ENCODE measurements at regions not wholly inside any gene's neighbourhood (a gene's known extent, or its start where the extent isn't known, plus 50 kb on each side); places are given as distances from the start of the nearest gene placed in this dataset.

DNA sequence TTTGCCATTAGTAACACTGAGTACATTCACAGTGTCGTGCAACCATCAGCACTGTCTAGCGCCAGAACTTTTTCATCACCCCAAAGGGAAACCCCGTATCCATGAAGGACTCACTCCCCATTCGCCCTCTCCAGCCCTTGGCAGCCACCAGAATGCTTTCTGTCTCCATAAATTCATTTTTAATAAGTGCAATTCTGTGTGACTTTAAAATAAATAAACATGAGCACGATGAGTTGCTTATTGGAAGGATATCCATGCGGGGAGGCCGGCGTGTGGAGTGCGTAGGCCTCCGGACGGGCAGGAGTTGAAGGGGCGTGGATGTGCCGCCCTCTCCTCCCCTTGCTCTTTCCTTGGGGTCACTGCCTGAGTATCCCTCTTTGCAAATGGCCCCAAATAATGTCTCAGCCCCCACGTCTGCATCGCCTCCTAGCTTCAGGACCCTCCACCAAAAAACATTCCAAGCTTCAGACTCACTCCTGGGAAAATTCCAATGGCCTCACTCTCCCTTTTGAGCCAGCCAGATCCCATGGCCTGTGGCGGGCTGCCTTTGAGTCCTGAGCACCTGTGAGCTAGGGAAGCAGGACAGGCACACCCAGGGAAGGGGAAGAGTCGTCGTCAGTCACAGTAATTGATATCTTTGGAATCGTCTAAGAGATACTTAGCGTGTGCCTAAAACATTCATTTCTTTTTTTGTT, 306.3 kb downstream of the SEC14L1 start (continued):
- TF ChIP-seq AR (CRISPR knock-in tag; IDR thresholded peaks at IDR 0.05) (no peak), EMX1 (CRISPR knock-in tag; IDR thresholded peaks at IDR 0.05) (no peak), FOXK1 (CRISPR knock-in tag; IDR thresholded peaks at IDR 0.05) (no peak), TEAD1 (CRISPR knock-in tag; IDR thresholded peaks at IDR 0.05) (no peak), ELF4 (CRISPR knock-in tag; IDR thresholded peaks at IDR 0.05; ENCODE audit: low read depth) (no peak), ETV6 (CRISPR knock-in tag; IDR thresholded peaks at IDR 0.05) (no peak), MXD4 (CRISPR knock-in tag; IDR thresholded peaks at IDR 0.05; ENCODE audit: borderline replicate concordance) (no peak)

DNA sequence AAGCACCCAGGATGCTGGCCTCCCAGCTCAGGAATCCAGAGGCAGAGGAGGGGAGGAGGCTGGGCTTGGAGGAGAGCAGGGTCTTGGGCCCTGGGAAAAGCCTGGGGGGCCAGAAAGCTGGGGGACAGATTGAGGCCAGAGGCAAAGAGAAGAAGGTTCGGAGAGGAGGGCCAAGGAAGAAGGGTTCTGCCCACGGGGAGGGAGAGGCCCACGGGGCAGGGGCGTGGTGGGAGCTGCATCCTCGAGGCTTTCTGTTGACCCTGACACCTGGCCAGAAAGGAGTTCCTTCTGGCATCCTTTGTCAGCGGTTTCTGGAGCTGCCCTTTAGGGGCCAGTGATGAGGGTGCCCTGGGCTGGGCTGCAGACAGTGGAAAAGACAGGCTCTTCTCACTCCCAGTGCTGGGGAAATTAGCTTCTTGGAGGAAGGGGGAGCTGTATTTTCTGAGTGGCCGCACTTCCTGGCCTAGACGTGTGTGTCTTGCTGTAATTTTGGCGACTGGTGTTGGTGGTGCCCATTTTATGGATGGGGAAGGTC, 308.7 kb downstream of the SEC14L1 start:
- Mint-ChIP-seq H3K4me1 (peaks cover 61% of the 10 kb centered on the region), H3K36me3 (no peaks in the 10 kb centered on the region), H3K27ac (peak overlapping the region; percentile 96), H3K27me3 (ENCODE audit: low read depth) (no peaks in the 10 kb centered on the region), H3K9me3 (no peaks in the 10 kb centered on the region), H3K4me3 (no peak overlapping the region)
- DNase-seq (ENCODE audit: low spot score) (no peak), ATAC-seq (no peak)
- no peak for TF ChIP-seq SMAD4 (CRISPR knock-in tag; IDR thresholded peaks at IDR 0.05)
- TF ChIP-seq, protein P1, sequence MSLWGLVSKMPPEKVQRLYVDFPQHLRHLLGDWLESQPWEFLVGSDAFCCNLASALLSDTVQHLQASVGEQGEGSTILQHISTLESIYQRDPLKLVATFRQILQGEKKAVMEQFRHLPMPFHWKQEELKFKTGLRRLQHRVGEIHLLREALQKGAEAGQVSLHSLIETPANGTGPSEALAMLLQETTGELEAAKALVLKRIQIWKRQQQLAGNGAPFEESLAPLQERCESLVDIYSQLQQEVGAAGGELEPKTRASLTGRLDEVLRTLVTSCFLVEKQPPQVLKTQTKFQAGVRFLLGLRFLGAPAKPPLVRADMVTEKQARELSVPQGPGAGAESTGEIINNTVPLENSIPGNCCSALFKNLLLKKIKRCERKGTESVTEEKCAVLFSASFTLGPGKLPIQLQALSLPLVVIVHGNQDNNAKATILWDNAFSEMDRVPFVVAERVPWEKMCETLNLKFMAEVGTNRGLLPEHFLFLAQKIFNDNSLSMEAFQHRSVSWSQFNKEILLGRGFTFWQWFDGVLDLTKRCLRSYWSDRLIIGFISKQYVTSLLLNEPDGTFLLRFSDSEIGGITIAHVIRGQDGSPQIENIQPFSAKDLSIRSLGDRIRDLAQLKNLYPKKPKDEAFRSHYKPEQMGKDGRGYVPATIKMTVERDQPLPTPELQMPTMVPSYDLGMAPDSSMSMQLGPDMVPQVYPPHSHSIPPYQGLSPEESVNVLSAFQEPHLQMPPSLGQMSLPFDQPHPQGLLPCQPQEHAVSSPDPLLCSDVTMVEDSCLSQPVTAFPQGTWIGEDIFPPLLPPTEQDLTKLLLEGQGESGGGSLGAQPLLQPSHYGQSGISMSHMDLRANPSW (CRISPR knock-in tag; conservative IDR thresholded peaks at IDR 0.05; ENCODE audit: low read depth) = no peak
- TF ChIP-seq, protein P2, sequence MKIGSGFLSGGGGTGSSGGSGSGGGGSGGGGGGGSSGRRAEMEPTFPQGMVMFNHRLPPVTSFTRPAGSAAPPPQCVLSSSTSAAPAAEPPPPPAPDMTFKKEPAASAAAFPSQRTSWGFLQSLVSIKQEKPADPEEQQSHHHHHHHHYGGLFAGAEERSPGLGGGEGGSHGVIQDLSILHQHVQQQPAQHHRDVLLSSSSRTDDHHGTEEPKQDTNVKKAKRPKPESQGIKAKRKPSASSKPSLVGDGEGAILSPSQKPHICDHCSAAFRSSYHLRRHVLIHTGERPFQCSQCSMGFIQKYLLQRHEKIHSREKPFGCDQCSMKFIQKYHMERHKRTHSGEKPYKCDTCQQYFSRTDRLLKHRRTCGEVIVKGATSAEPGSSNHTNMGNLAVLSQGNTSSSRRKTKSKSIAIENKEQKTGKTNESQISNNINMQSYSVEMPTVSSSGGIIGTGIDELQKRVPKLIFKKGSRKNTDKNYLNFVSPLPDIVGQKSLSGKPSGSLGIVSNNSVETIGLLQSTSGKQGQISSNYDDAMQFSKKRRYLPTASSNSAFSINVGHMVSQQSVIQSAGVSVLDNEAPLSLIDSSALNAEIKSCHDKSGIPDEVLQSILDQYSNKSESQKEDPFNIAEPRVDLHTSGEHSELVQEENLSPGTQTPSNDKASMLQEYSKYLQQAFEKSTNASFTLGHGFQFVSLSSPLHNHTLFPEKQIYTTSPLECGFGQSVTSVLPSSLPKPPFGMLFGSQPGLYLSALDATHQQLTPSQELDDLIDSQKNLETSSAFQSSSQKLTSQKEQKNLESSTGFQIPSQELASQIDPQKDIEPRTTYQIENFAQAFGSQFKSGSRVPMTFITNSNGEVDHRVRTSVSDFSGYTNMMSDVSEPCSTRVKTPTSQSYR (CRISPR knock-in tag; IDR thresholded peaks at IDR 0.05) = no peak
- no peak for TF ChIP-seq JUN (CRISPR knock-in tag; IDR thresholded peaks at IDR 0.05)
- no peak for TF ChIP-seq CREB1 (CRISPR knock-in tag; IDR thresholded peaks at IDR 0.05)
- no peak for TF ChIP-seq E2F1 (CRISPR knock-in tag; IDR thresholded peaks at IDR 0.05)
- CTCF ChIA-PET = interaction anchor here (0.5 to 6.8 kb wide), 7 partner anchors 9 to 177 kb away, joined by 3 to 81 read pairs (median 3); no protein-coding TSS in a partner anchor
- POLR2A ChIA-PET = interaction anchor here (1.1 to 1.2 kb wide), 2 partner anchors 17 to 75 kb away, joined by 3 read pairs; no protein-coding TSS in a partner anchor

Measured in WTC11 (cell line).